ENCODE measurements at regions not wholly inside any gene's neighbourhood (a gene's known extent, or its start where the extent isn't known, plus 50 kb on each side); places are given as distances from the start of the nearest gene placed in this dataset.

- TF ChIP-seq YY1 (IDR thresholded peaks at IDR 0.05; ENCODE audit: insufficient read depth, insufficient read length): no peak
- TF ChIP-seq ZNF274 (IDR thresholded peaks at IDR 0.05; ENCODE audit: low read depth, low read length): no peak
- TF ChIP-seq SUZ12 (IDR thresholded peaks at IDR 0.05; ENCODE audit: extremely low read depth, insufficient read depth, insufficient read length): no peak
Observed at GRCh38 chr4:34417160-34417559, 1827.2 kb downstream of the ARAP2 start.

Data from NT2/D1 (cell line).